K562 (cell line): ENCODE measurements at regions not wholly inside any gene's neighbourhood (a gene's known extent, or its start where the extent isn't known, plus 50 kb on each side); places are given as distances from the start of the nearest gene placed in this dataset.

Experiments used
- ATAC-seq: fragments of 200-7000 bp; cut with Tn5 transposase; 3 replicates; pipeline ENCODE4 v1.9.1; 2020; ENCODE audit warnings: moderate library complexity
- BruUV-seq: library from RNA; stranded (reverse); fragments of 400-500 nt; replicated peaks from 2 replicates; lab custom pipeline; 2021; lab: Mats Ljungman, UMichigan
- CTCF ChIA-PET: fragments of 300-600 bp; formaldehyde crosslinking; extraction: SDS; loops from one replicate; lab custom pipeline; 2021; ENCODE audit warnings: low intra/inter-chr PET ratio; lab: Yijun Ruan, JAX
- POLR2A ChIA-PET: fragments of 300-600, 350-650 bp; sonication (Branson Sonifier 250); formaldehyde crosslinking; extraction: SDS; loops from one replicate; lab custom pipeline; 2021; ENCODE audit warnings: antibody characterized with exemption, inconsistent platforms; lab: Yijun Ruan, JAX
- DNase-seq, 4 experiments: peaks; one replicate each; pipeline versions ENCODE4 v3.0.0 to v3.0.0-alpha.2; 2011 to 2018; ENCODE audit warnings: low spot score in 3 of 4, mixed read lengths in 3 of 4; ENCODE audit errors: extremely low read depth in 1 of 4
- FAIRE-seq: peaks from 2 replicates; lab custom pipeline; 2011; peaks lifted over from hg19 to GRCh38; lab: Jason Lieb, UNC
- H2AFZ ChIP-seq: 2 replicates; pipeline ENCODE4 v1.6.0; 2011; ENCODE audit warnings: low read depth, low read length, control low read depth, inconsistent platforms
- H3K27ac ChIP-seq: fragments of 200-600 bp; 3 replicates; pipeline ENCODE4 v1.8.0; 2011; ENCODE audit warnings: low read depth, mild to moderate bottlenecking, control low read depth, inconsistent platforms, low read length, moderate library complexity, mixed read lengths; ENCODE audit errors: extremely low read depth
- H3K27me3 ChIP-seq, 2 experiments: fragments of 300-600 bp in 1 of 2; 2 replicates in 1 of 2; 3 replicates in 1 of 2; pipeline versions ENCODE4 v1.6.0 to v1.8.0; 2011; ENCODE audit warnings: inconsistent platforms in 2 of 2, low read length in 2 of 2, mild to moderate bottlenecking in 1 of 2, mixed read lengths in 1 of 2, moderate library complexity in 1 of 2; ENCODE audit not compliant: control insufficient read depth in 2 of 2, insufficient read depth in 2 of 2
- H3K36me3 ChIP-seq: fragments of 300-600 bp; 3 replicates; pipeline ENCODE4 v1.8.0; 2011; ENCODE audit warnings: mild to moderate bottlenecking, low read length, inconsistent platforms; ENCODE audit not compliant: control insufficient read depth, insufficient read depth
- H3K4me1 ChIP-seq, 2 experiments: fragments of 200-600 bp in 1 of 2; replicated peaks in 1 of 2; 2 replicates in 1 of 2; 3 replicates in 1 of 2; pipeline versions ENCODE4 v1.5.1 to v1.8.0; 2011; ENCODE audit warnings: inconsistent platforms in 2 of 2, low read length in 2 of 2, mild to moderate bottlenecking in 1 of 2, mixed read lengths in 1 of 2, moderate library complexity in 1 of 2; ENCODE audit not compliant: control insufficient read depth in 2 of 2, insufficient read depth in 2 of 2
- H3K4me2 ChIP-seq: 2 replicates; pipeline ENCODE4 v1.6.1; 2011; ENCODE audit warnings: low read length, control low read depth, inconsistent platforms, mixed read lengths; ENCODE audit not compliant: insufficient read depth
- H3K4me3 ChIP-seq: fragments of 200-600 bp; sonication (generic), shearing (Covaris generic); 2 replicates; pipeline ENCODE4 v1.5.1; 2016; ENCODE audit warnings: control low read depth, inconsistent platforms
- H3K79me2 ChIP-seq: fragments of 200-600 bp; 3 replicates; pipeline ENCODE4 v1.8.0; 2011; ENCODE audit warnings: low read length, inconsistent platforms; ENCODE audit not compliant: control insufficient read depth, insufficient read depth
- H3K9ac ChIP-seq, 2 experiments: 2 replicates each; pipeline versions ENCODE4 v1.6.0 to v1.6.1; 2011; ENCODE audit warnings: low read depth in 2 of 2, low read length in 2 of 2, control low read depth in 1 of 2, inconsistent platforms in 1 of 2, mild to moderate bottlenecking in 1 of 2, mixed read lengths in 1 of 2; ENCODE audit not compliant: insufficient read depth in 1 of 2
- H3K9me1 ChIP-seq: one replicate; pipeline ENCODE4 v1.6.0; 2011; ENCODE audit warnings: inconsistent platforms, mild to moderate bottlenecking, low read length, moderate library complexity; ENCODE audit not compliant: control insufficient read depth, insufficient read depth
- H3K9me3 ChIP-seq: replicated peaks from 2 replicates; pipeline ENCODE4 v1.5.1; 2011; ENCODE audit warnings: low read depth, low read length, inconsistent platforms; ENCODE audit not compliant: control insufficient read depth, insufficient read depth
- H4K20me1 ChIP-seq: replicated peaks from 2 replicates; pipeline ENCODE4 v1.6.1; 2011; ENCODE audit warnings: low read length, inconsistent platforms, mixed read lengths; ENCODE audit not compliant: control insufficient read depth, insufficient read depth
- CBX8 ChIP-seq: fragments of 200-600 bp; sonication (generic); IDR thresholded peaks from 2 replicates; pipeline ENCODE4 v1.6.1; 2012; ENCODE audit warnings: borderline replicate concordance, mixed run types, low read depth, mild to moderate bottlenecking, moderate library complexity, mixed read lengths, low read length, control low read depth, inconsistent platforms; ENCODE audit not compliant: poor library complexity, severe bottlenecking; ENCODE audit errors: extremely low read depth
- FOXA3 ChIP-seq, 2 experiments: fragments of 450-650 bp in 1 of 2; sonication (generic) in 1 of 2; formaldehyde crosslinking; IDR thresholded peaks in 1 of 2; conservative IDR thresholded peaks in 1 of 2; 2 replicates each; pipeline versions ENCODE4 v1.4.0 to v1.8.0; 2020 to 2022; ENCODE audit warnings: mild to moderate bottlenecking in 2 of 2, missing genetic modification reagents in 1 of 2
- NBN ChIP-seq: fragments of 450-650 bp; IDR thresholded peaks from 2 replicates; pipeline ENCODE4 v1.6.1; 2016; ENCODE audit warnings: low read depth, mild to moderate bottlenecking
- NFIC ChIP-seq: fragments of 450-650 bp; IDR thresholded peaks from 2 replicates; pipeline ENCODE4 v1.6.1; 2017; ENCODE audit warnings: mild to moderate bottlenecking, inconsistent platforms
- NR3C1 ChIP-seq: sonication (generic); formaldehyde crosslinking; IDR thresholded peaks from 2 replicates; pipeline ENCODE4 v1.8.1; 2022; ENCODE audit warnings: missing genetic modification reagents
- POLR2B ChIP-seq: fragments of 450-650 bp; IDR thresholded peaks from 2 replicates; pipeline ENCODE4 v1.6.1; 2018; ENCODE audit warnings: low read depth; ENCODE audit not compliant: partially characterized antibody
- SIRT6 ChIP-seq: IDR thresholded peaks from one replicate; pipeline ENCODE4 v1.6.1; 2012; ENCODE audit warnings: low read depth, mild to moderate bottlenecking, control low read depth, inconsistent platforms, low read length, moderate library complexity
- TAF1 ChIP-seq: IDR thresholded peaks from 2 replicates; pipeline ENCODE4 v1.6.1; 2011; ENCODE audit warnings: mild to moderate bottlenecking, low read length, moderate library complexity; ENCODE audit not compliant: insufficient read depth, control insufficient read depth, severe bottlenecking; ENCODE audit errors: extremely low read depth
- TEAD4 ChIP-seq, 2 experiments: sonication (generic) in 1 of 2; formaldehyde crosslinking in 1 of 2; IDR thresholded peaks; 2 replicates each; pipeline versions ENCODE4 v1.6.1 to v1.8.0; 2012 to 2022; ENCODE audit warnings: borderline replicate concordance in 1 of 2, inconsistent platforms in 1 of 2, low read length in 1 of 2, mild to moderate bottlenecking in 1 of 2, missing genetic modification reagents in 1 of 2
- XRCC5 ChIP-seq: fragments of 200-400 bp; formaldehyde crosslinking; IDR thresholded peaks from 2 replicates; pipeline ENCODE4 v1.6.1; 2017; ENCODE audit warnings: low read depth, mild to moderate bottlenecking, low read length
- WGBS: fragments of 100-300 bp; shearing (Covaris generic); methylation state at CpG from one replicate; pipeline ENCODE4 v1.1.6; 2016; ENCODE audit warnings: low coverage, mixed read lengths; ENCODE audit not compliant: insufficient coverage; ENCODE audit errors: missing lambda C conversion rate; 5-methylcytosine and 5-hydroxymethylcytosine counted together
- in situ Hi-C: fragments of 300-500 bp; cut with MboI; formaldehyde crosslinking; loops from 4 replicates; pipeline ENCODE4 v1.15.0; 2018; ENCODE audit warnings: inconsistent platforms, mixed read lengths
- intact Hi-C: fragments of 100-400 bp; cut with micrococcal nuclease; formaldehyde crosslinking; loops from 2 replicates; pipeline ENCODE4 v1.14.2; 2022
- TF ChIP-seq, protein P1 (sequence below): fragments of 450-650 bp; conservative IDR thresholded peaks from 2 replicates; pipeline ENCODE4 v1.6.1; 2016; ENCODE audit warnings: missing genetic modification characterization, low read depth, mild to moderate bottlenecking, missing compliant biosample characterization, moderate library complexity

DNA sequence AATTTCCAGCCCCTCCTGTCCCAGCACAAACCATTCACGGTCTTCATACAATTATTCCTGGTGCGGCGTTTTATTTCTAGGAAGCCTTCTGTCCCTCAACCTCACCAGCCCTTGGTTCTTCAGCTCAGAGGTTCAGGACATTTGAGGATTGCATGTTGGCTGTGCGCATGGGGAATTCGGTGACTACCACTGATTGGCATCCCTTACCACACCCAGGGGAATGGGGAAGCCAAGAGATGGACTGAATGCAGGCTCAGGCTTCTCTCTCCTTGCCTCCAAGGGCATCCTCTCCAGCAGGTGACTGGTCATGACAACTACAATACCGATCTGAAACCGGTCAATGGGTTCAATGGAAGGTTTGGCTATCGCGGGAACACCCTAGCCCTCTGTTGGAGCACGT, 153.8 kb downstream of the MTHFS start:
- no peak overlapping the region for H3K9ac ChIP-seq
- intact Hi-C loops, result no loop called here
- no peaks in the 10 kb centered on the region for H3K4me1 ChIP-seq
- no peak for DNase-seq
- no peak for ATAC-seq
- no peaks in the 10 kb centered on the region for H4K20me1 ChIP-seq
- H3K4me3 ChIP-seq, result no peak overlapping the region
- no peaks in the 10 kb centered on the region for H3K9me3 ChIP-seq
- no peaks in the 10 kb centered on the region for H3K9me1 ChIP-seq
- H2AFZ ChIP-seq, result no peak overlapping the region
- no peak overlapping the region for H3K4me2 ChIP-seq
- H3K79me2 ChIP-seq, result no peaks in the 10 kb centered on the region
- 0% methylated on average over 8 of the region's 10 CpGs for WGBS
- POLR2A ChIA-PET, result no interaction called here
- in situ Hi-C loops, result no loop called here
- no peak for FAIRE-seq
- CTCF ChIA-PET, result no interaction called here
- no peaks in the 10 kb centered on the region for H3K36me3 ChIP-seq
- BruUV-seq, result no TSS peak
- TF ChIP-seq POLR2B (no peak), NR3C1 (no peak), TAF1 (no peak), XRCC5 (no peak), CBX8 (no peak), NFIC (no peak), NBN (no peak), FOXA3 (CRISPR knock-in tag; conservative IDR thresholded peaks at IDR 0.05 in 1 of 2, IDR thresholded peaks at IDR 0.05 in 1 of 2) (no peak), SIRT6 (no peak), TEAD4 (IDR thresholded peaks at IDR 0.05; ENCODE audit: low read length) (no peak), TEAD4 (CRISPR knock-in tag; IDR thresholded peaks at IDR 0.05; ENCODE audit: borderline replicate concordance) (no peak)
- TF ChIP-seq, protein P1, sequence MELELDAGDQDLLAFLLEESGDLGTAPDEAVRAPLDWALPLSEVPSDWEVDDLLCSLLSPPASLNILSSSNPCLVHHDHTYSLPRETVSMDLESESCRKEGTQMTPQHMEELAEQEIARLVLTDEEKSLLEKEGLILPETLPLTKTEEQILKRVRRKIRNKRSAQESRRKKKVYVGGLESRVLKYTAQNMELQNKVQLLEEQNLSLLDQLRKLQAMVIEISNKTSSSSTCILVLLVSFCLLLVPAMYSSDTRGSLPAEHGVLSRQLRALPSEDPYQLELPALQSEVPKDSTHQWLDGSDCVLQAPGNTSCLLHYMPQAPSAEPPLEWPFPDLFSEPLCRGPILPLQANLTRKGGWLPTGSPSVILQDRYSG (tag), result no peak
- H3K27me3 ChIP-seq, result peaks cover 0 to 3% of the 10 kb centered on the region in 2 experiments; a peak in 2 of 5 replicates
- H3K27ac ChIP-seq, result no peak overlapping the region
